ENCODE measurements at regions not wholly inside any gene's neighbourhood (a gene's known extent, or its start where the extent isn't known, plus 50 kb on each side); places are given as distances from the start of the nearest gene placed in this dataset.
"Not testable (repeated sequence)": the region's sequence is repeated elsewhere in the genome, so short reads cannot be mapped to it uniquely, and the experiment has no call there.

GRCh38 chr1:213530611-213531320 is 457.0 kb upstream of the PROX1 start:
- intact Hi-C loops (cut with micrococcal nuclease): no loop called here

DNA sequence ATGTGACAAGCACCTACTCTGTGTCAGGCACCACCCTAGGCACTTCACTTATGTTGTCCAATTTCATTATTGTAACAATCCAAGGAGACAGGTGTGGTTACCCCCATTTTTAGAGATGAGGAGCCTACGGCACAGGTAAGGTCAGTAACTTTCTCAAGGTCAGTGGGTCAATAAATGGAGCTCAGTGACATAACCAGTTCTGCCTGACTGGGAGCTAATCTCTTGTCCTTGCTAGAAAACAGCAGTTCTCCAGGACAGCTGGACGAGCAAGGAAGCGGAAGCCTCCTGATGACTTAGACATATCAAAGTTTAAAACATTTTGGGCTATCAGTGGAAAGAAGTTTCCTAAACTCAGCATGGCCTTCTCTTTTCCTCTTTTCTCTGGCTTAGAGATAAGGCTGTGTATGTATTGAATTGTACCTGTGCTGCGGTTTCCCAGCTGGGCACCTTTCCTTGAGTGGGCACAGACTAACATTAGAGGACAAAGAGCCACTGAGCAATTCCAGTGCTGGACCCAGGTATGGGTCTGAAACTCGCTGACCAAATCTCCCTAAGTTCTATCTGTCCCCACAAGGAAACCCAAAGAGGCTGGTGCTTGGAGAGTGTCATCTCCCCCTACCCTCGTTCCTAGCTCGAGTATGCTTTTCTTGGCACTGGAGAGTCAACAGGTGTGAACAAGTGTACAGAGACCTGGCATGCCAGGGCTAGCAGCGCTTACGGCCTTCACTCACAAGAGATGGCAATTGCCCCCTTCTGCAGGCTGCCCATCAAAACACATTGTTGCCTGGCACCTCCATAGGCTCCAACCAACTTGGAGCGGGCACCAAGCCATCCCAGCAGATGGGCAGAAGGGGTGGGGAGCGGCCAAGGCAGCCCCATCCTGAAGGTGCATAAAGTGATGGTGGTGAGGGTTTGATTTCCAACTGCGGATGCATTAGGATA is 456.1 kb upstream of the PROX1 start:
- intact Hi-C loops (cut with micrococcal nuclease): no loop called here

DNA sequence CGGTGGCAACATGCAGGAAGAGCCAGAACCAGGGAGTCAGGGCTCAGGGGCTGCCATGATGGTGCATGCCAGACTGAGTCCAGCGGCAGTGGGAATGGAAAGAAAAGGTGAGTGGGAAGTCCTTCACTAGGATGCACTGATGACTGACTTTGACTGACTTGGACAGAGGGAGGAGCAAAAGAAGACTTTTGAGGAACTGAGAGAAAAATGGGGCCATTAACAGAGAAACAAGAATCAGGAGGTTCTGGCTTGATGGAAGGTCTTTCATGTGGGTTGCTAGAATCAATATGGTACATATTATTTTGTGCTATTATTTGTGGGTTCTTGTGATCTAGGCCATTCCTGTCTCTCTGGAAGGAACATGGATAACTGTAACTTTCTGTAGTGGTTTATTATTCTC is 454.6 kb upstream of the PROX1 start:
- intact Hi-C loops (cut with micrococcal nuclease): no loop called here

- intact Hi-C loops (cut with micrococcal nuclease): no loop called here
Measured at GRCh38 chr1:213535679-213536078, 452.1 kb upstream of the PROX1 start.

- intact Hi-C loops (cut with micrococcal nuclease): no loop called here
Measured at GRCh38 chr1:213538251-213538650, 449.5 kb upstream of the PROX1 start.

DNA sequence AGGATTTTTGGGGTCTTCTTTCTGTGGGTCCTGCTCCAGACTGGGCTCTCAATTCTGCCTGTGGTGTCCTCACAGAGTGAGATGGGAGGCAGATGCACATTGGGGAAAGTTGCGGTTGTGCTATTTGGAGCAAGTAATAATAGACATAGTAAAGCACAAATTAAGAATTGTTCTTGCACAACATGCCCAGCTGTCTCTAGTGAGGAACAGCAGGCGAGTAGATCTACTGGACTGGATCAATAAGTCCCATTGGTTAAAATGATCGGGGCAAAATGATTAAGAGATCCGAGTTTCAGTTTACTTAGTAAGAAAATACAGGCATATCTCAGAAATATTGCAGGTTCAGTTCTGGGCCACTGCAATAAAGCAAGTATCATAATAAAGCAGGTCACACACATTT is 448.3 kb upstream of the PROX1 start:
- intact Hi-C loops (cut with micrococcal nuclease): no loop called here

DNA sequence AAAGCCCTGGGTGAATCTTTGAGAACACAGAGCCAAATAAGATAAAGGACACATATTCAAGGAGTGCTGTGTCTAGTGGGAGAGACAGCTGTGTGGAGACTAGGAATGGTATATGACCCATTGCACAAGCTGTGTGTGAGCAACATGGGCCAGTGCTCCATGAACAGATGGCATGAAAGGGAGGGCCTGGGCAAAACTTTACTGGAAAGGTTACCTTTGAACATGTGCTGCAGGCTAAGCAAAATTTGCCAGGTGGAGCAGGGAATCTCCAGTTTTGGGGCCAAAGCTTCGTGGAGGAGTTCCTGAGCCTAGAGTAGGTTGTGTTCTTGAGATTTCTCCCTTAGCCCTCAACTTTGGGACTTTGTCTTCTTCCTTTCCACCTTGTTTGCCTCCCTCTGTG is 446.1 kb upstream of the PROX1 start:
- intact Hi-C loops (cut with micrococcal nuclease): no loop called here

DNA sequence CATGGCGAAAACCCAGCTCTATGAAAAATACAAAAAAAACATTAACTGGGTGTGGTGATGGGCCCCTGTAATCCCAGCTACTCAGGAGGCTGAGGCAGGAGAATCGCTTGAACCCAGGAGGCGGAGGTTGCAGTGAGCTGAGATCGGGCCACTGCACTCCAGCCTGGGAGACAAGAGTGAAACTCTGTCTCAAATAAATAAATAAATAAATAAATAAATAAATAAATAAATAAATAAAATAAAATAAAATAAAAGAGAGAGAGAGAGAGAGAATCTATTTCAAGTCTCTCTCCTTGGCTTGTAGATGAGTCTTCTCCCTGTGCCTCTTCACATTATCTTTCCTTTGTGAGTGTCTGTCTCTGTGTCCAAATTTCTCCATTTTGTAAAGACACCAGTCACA is 442.6 kb upstream of the PROX1 start:
- intact Hi-C loops (cut with micrococcal nuclease): not testable (repeated sequence)

DNA sequence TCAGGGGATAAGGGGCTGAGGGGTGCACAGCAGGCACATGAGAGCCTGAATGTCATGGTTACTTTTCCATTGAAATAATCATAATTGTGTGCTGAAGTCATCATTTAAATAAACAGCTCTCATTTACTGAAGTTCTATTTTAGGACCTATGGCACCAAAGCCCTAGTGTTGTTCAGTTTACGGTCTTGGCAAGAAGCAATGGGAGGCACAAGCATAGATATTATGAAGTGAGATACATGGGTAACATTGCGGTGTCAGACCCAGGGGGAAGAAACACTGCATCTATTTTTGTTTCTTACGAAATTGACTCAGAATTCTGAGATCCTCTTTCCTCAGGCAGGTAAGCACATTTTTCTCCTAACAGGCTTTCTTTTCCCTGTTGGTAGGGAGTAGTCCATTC is 437.8 kb upstream of the PROX1 start:
- intact Hi-C loops (cut with micrococcal nuclease): no loop called here

- intact Hi-C loops (cut with micrococcal nuclease): no loop called here
Measured at GRCh38 chr1:213550804-213551203, 437.0 kb upstream of the PROX1 start.

DNA sequence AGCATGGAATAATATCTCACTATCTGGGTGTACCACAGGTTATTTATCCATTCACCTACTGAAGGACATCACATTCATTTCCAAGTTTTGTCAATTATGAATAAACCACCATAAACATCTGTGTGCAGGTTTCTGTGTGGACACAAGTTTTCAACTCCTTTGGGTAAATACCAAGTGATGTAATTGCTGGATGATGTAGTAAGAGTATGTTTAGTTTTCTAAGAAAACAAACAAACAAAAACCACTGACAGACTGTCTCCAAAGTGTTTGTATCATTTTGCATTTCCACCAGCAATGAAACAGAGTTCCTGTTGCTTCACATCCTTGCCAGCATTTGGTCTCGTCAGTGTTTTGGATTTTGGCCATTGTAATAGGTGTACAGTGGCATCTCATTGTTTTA is 435.7 kb upstream of the PROX1 start:
- intact Hi-C loops (cut with micrococcal nuclease): no loop called here

DNA sequence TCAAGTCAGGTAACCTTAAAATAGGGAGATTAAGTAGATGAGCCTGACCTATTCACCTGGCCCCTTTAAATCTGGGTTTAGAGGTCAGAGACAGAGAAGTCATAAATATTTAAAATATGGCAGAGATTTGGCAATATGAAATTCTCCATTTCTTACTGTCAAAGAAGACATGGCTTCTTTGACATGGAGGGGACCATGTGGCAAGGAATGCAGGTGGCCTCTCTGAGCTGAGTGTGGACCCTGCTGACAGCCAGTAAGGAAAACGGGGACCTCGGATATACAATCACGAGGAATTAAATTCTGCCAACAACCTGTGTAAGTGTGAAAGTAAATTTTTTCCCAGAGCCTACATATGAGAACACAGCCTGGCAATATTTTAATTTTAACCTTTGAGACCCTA is 427.5 kb upstream of the PROX1 start:
- intact Hi-C loops (cut with micrococcal nuclease): no loop called here

GRCh38 chr1:213561870-213562269 is 425.9 kb upstream of the PROX1 start:
- intact Hi-C loops (cut with micrococcal nuclease): no loop called here

DNA sequence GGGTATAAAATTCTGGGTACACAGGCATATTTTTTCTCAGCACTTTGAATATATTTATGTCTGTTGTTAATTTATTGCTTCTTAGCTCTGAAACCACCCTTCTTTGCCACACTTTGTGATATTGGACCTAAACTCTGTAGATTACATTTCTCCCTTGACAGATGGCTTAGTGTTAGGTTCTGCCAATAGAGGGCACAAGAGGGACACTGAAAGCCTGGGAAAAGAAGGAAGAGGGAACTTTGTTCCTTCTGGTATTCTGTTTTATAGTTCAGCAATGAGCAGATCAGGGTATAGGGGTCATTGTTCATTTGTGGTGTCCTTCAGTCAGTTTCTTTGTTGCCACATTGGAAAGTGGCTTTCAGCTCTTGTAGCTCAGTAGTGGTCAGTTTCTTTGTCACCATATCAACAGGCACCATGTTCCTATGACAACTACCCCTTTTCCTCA is 423.5 kb upstream of the PROX1 start:
- intact Hi-C loops (cut with micrococcal nuclease): no loop called here

- intact Hi-C loops (cut with micrococcal nuclease): no loop called here
Measured at GRCh38 chr1:213568929-213569815, 418.6 kb upstream of the PROX1 start.

DNA sequence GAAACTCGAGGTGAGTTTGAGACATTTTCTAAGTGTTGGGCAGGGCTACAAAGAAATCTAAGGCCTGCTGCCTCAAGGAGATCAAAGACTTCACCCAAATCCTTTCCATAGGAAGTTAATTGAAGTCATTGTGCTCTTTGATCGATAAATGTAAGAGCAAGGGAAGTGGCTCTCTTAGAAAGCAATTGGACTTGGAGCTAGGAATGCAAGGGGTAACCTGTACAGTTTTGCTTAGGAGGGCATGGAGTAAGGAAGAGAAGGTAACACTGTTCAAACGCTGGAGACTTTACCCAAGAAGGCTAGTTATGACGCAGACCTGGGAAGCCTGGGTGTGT is 418.0 kb upstream of the PROX1 start:
- intact Hi-C loops (cut with micrococcal nuclease): no loop called here

DNA sequence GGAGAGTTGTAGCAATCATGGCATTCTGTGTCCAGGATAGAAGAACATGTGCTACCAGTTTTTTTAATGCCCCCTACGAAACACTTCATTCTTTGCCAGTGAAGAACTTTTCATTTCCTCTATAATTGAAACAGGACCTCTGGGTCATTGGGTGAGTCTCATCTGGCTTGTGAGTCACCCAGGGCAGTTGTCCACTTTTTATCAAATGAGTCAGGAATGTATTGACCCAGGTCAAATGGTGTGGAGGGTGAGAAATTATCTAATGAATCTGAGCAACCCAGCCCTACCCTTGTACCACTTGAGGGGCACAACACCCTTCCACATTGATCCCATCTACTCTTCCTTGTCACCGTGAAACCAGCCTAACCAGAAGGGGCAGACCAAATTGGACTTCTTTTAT is 417.3 kb upstream of the PROX1 start:
- intact Hi-C loops (cut with micrococcal nuclease): no loop called here

- intact Hi-C loops (cut with micrococcal nuclease): no loop called here
Measured at GRCh38 chr1:213571419-213571818, 416.4 kb upstream of the PROX1 start.

- intact Hi-C loops (cut with micrococcal nuclease): no loop called here
Measured at GRCh38 chr1:213571843-213572242, 415.9 kb upstream of the PROX1 start.

DNA sequence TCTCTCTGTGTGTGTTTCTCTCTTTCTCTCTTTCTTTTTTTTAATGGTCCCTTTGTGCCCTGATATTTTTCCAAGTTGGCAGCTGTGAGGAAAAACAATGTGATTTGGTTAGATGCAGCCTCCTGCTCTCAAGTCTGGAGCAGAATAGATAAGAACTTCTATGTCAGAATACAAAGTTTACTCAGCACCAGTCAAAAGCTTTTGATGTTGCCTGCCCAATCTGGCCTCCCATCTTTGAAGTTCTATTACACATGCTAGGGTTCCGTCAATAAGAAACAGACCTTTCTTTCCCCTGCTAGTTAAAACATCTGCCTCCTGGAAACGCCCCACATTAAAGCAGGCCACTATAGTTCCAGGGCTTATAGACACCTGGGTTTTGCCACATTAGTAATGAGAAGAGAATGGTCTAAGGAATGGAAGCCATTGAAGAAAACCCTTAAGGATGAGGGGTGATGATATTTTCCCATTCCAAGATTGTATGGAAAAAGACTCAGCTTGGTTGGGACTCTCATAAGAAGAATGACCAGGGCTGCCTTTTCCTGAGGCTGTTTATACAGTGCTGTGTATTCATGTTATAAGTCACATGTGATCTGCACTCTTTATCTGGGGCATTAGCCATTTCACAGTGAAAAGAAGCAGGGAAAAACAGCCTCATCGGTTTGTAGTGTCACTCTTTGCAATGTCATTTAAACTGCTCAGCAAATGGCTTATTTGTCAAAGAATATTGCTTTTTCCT is 414.7 kb upstream of the PROX1 start:
- intact Hi-C loops (cut with micrococcal nuclease): no loop called here

DNA sequence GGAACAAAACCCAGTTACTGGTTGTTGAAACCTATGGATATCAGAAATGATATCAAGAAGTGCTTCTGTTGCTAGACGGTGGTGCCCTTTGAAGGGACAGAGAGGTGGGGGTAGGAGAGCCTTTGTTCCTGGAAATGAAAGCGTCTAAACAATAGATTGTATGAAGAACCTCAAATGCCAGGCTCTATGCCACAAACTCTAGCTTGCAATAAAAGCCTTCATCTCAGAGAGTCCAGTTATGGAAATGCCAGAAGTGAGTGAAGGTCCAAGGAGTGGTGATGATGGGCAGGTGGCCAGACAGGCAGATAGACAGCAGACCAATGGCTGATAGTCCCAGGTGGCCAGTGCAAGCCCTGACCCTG is 414.1 kb upstream of the PROX1 start:
- intact Hi-C loops (cut with micrococcal nuclease): no loop called here

Data from T-helper 2 cell treated with Interferon-gamma antibody and Interleukin-4, amounts not matched to agents 100 ng/mL and 5 ng/mL, for 36 hours (primary cell).